IPS-11a (cell line): ENCODE measurements at regions not wholly inside any gene's neighbourhood (a gene's known extent, or its start where the extent isn't known, plus 50 kb on each side); places are given as distances from the start of the nearest gene placed in this dataset.

Experiments used
- H3K4me3 ChIP-seq: one replicate; pipeline ENCODE4 v1.5.1; 2013; ENCODE audit warnings: low read depth, low read length, control low read depth

DNA sequence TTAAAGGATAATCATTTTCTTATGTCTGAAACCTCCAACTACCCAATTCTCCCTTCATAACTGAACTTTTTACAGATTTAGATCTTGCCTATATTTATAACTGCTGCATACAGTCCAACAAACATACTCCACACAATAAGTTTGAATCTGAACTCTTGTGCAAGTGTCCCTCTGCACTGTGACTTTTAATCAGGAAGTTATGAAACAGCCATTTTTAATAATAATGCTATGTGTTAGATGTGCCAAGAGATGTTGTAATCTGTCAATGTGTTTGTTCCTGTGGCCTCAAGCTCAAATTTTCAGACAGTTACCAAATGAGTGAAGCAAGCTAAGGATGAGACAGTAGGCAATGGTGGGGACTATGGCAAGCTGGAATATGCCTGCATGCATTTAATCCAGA lies 57.6 kb upstream of the MTAP start:
- no peak overlapping the region for H3K4me3 ChIP-seq

- no peak overlapping the region for H3K4me3 ChIP-seq
Measured at GRCh38 chr9:21746550-21746949, 55.9 kb upstream of the MTAP start.

DNA sequence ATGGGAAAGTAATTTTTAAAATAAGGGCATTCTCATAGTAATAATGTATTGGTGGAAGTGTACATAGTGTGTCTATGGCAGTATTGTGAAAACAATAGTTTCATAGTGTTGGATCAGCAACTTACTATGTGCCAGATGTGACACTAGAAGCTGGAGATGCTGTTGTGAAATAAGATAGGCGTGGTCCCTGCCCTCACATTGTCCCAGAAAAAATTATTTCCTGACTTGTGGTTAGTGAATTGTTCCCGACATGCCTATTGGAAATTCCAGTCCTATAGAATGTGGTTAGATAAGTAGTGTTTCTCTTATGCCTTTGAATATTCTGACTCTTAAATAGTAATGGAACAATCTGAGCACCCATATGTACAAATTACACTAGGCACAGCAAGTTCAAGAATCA lies 55.3 kb upstream of the MTAP start:
- H3K4me3 ChIP-seq, result no peak overlapping the region

DNA sequence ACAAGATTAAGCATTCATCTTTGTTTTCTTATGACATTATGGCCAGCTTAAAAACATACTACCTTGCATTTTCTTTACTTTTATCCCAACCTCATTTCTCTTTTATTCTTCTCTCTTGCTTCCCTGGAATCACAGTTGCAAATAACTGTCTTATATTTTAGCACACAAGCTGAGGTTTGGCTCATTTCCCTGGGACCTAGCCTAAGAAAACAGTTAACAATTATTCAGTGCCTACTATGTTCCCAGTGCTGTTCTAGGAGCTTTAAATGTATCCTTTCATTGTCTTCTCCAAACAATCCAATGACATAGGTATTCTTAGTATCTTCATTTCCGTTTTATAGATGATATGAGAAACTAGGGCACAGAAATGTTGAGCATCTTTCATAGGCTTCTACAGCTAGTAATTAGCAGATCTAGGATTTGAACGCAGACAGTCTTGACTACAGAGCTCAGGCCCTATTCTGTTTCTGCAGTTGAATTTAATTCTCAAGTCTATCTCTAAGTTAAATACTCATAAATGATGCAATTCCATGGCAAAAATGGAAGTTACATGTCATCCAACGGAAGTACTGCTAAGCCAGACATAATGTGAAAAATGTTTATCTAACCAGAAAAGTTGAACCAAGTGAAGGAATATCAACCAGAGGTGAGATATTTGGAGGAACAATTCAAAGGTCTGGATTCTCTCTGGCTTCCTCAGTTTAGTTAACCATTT lies 52.3 kb upstream of the MTAP start:
- no peak overlapping the region for H3K4me3 ChIP-seq

GRCh38 chr9:21751998-21752397 lies 50.4 kb upstream of the MTAP start:
- no peak overlapping the region for H3K4me3 ChIP-seq
